ENCODE measurements at regions not wholly inside any gene's neighbourhood (a gene's known extent, or its start where the extent isn't known, plus 50 kb on each side); places are given as distances from the start of the nearest gene placed in this dataset.

DNA sequence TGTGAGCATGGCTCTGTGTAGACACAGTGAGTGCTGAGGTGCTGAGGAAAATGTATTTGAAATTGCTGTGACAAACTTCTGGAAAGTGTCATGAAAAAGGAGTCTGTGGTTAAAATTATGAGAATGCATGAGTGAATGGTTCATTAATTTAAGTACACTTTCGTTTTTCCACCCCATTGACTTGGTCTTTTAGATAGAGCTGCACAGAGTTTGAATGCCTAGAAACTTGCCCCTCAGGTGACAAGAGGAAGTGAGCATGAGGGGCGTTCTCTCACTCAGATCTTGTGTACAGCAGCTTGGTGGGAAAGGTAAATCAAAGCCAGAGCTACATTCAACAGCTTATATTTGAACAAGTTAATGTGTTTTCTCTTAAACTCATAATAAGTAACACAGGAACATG, 296.8 kb downstream of the WDR72 start:
- peaks cover 10% of the 10 kb centered on the region; the same call in 1 of the 2 replicates for H3K9me3 ChIP-seq (ENCODE audit: control insufficient read depth, insufficient read depth, low read length)
- no peak for DNase-seq (ENCODE audit: low read depth, low spot score)
- POLR2A ChIA-PET = no interaction called here
- CTCF ChIA-PET = no interaction called here
- no peak for TF ChIP-seq CTCF (IDR thresholded peaks at IDR 0.05; ENCODE audit: low read depth, low read length)
- H3K4me3 ChIP-seq (ENCODE audit: low read depth, low read length) = no peak overlapping the region
- H3K27me3 ChIP-seq (ENCODE audit: control insufficient read depth, insufficient read depth, low read length) = no peaks in the 10 kb centered on the region
- H3K27ac ChIP-seq (ENCODE audit: low read depth, low read length) = no peak overlapping the region

DNA sequence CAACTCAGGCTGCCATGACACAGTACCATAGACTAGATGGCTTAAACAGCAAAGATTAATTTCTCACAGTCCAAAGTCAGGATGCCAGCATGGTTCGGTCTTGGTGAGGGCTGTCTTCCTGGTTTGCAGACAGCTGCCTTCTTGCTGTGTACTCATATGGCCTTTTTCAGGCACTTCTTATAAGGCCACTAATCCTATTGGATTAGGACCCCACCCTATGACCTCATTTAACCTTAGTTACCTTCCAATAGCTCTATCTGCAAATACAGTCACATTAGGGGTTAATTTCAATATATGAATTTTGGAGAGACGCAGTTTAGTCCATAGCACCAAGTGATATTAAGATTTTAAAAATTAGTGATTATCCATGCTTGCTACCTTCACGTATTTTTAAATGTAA, 297.8 kb downstream of the WDR72 start:
- H3K27me3 ChIP-seq (ENCODE audit: control insufficient read depth, insufficient read depth, low read length) = no peaks in the 10 kb centered on the region
- H3K9me3 ChIP-seq (ENCODE audit: control insufficient read depth, insufficient read depth, low read length) = peaks cover 12% of the 10 kb centered on the region; the same call in 1 of the 2 replicates
- POLR2A ChIA-PET = no interaction called here
- no peak for DNase-seq (ENCODE audit: low read depth, low spot score)
- CTCF ChIA-PET = no interaction called here
- no peak for TF ChIP-seq CTCF (IDR thresholded peaks at IDR 0.05; ENCODE audit: low read depth, low read length)
- no peak overlapping the region for H3K27ac ChIP-seq (ENCODE audit: low read depth, low read length)
- no peak overlapping the region for H3K4me3 ChIP-seq (ENCODE audit: low read depth, low read length)

- TF ChIP-seq CTCF (IDR thresholded peaks at IDR 0.05; ENCODE audit: low read depth, low read length) = no peak
- H3K27ac ChIP-seq (ENCODE audit: low read depth, low read length) = no peak overlapping the region
- DNase-seq (ENCODE audit: low read depth, low spot score) = no peak
- no peaks in the 10 kb centered on the region for H3K27me3 ChIP-seq (ENCODE audit: control insufficient read depth, insufficient read depth, low read length)
- H3K9me3 ChIP-seq (ENCODE audit: control insufficient read depth, insufficient read depth, low read length) = peaks cover 5% of the 10 kb centered on the region; the same call in 1 of the 2 replicates
- H3K4me3 ChIP-seq (ENCODE audit: low read depth, low read length) = no peak overlapping the region
- ChIA-PET POLR2A (no interaction called here), CTCF (no interaction called here)
These were observed 300.7 kb downstream of the WDR72 start for GRCh38 chr15:53458736-53459135.

- Histone ChIP-seq H3K4me3 (ENCODE audit: low read depth, low read length) (no peak overlapping the region), H3K9me3 (ENCODE audit: control insufficient read depth, insufficient read depth, low read length) (peaks cover 10% of the 10 kb centered on the region; the same call in 1 of the 2 replicates), H3K27ac (ENCODE audit: low read depth, low read length) (no peak overlapping the region), H3K27me3 (ENCODE audit: control insufficient read depth, insufficient read depth, low read length) (no peaks in the 10 kb centered on the region)
- no peak for TF ChIP-seq CTCF (IDR thresholded peaks at IDR 0.05; ENCODE audit: low read depth, low read length)
- ChIA-PET CTCF (no interaction called here), POLR2A (no interaction called here)
- no peak for DNase-seq (ENCODE audit: low read depth, low spot score)
These were observed 302.0 kb downstream of the WDR72 start for GRCh38 chr15:53457479-53457878.

DNA sequence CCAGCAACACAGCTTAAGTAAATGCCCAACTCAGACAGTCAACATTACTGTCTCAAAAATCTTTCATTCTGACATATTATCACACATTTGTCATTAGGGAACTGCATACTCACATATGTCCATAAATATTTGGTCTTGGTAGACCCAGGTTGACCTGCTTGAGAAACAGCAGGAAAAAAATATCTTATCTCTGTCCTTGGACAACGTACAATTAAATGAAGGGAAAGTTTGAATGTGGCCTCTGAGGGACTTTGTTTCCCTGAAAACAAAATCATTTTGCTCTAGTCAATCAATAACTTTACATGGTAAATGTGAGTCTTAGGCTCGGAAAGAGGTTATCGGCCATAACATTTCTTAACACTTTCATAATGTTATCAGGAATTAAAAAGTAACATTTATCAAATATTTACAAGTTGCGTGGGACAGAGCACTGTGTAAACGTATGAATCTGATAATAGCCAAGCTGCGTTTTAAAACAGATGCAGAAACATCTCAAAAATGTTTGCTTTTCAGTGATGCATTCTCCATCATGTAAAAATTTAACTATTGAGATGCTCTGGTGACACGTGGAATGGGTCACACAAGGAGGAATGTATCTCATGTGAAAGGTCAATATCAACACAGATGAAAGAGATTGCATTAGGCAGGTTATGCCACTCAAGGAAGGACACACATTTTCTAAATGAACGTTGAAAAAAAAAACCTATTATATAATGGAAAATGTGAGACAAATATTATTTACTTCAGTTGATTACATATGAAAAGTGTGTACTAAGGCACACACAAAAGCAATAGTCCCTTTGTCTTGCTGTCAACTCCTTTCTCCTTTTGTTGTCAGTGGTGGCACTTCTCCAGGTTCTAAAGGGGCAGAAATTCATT, 304.4 kb downstream of the WDR72 start:
- Histone ChIP-seq H3K9me3 (ENCODE audit: control insufficient read depth, insufficient read depth, low read length) (peaks cover 10% of the 10 kb centered on the region; the same call in 1 of the 2 replicates), H3K4me3 (ENCODE audit: low read depth, low read length) (no peak overlapping the region), H3K27ac (ENCODE audit: low read depth, low read length) (no peak overlapping the region), H3K27me3 (ENCODE audit: control insufficient read depth, insufficient read depth, low read length) (no peaks in the 10 kb centered on the region)
- no peak for DNase-seq (ENCODE audit: low read depth, low spot score)
- no peak for TF ChIP-seq CTCF (IDR thresholded peaks at IDR 0.05; ENCODE audit: low read depth, low read length)
- CTCF ChIA-PET = interaction anchor here (0.5 kb wide), 1 partner anchor 392 kb away, joined by 4 read pairs; no protein-coding TSS in a partner anchor
- POLR2A ChIA-PET = no interaction called here
